ENCODE measurements at regions not wholly inside any gene's neighbourhood (a gene's known extent, or its start where the extent isn't known, plus 50 kb on each side); places are given as distances from the start of the nearest gene placed in this dataset.

GRCh38 chr5:145345511-145346287 is 489.4 kb downstream of the PRELID2 start:
- ATAC-seq (no peak), DNase-seq (ENCODE audit: low read depth, low spot score) (no peak)
- ChIA-PET POLR2A (no interaction called here), CTCF (no interaction called here)
- in situ Hi-C loops (cut with HindIII; ENCODE audit: low pct_unique_long_range_greater_than_20kb, low sequenced_read_pairs) (no loop called here), intact Hi-C loops (cut with micrococcal nuclease; ENCODE audit: unreplicated experiment) (loop anchor here (5.0 kb wide), 1 partner anchor 1143 kb away; no protein-coding TSS in a partner anchor)
- Histone ChIP-seq H3K4me1 (ENCODE audit: control insufficient read depth, insufficient read depth, low read length) (no peaks in the 10 kb centered on the region), H3K4me3 (ENCODE audit: low read depth in 2 of 2, low read length in 2 of 2) (no peak overlapping the region), H3K9me3 (ENCODE audit: control insufficient read depth, insufficient read depth, low read depth, low read length) (no peaks in the 10 kb centered on the region), H3K27ac (ENCODE audit: low read length) (no peak overlapping the region), H3K36me3 (ENCODE audit: control insufficient read depth, insufficient read depth, low read length) (no peaks in the 10 kb centered on the region), H3K27me3 (ENCODE audit: control insufficient read depth, insufficient read depth, low read length) (no peaks in the 10 kb centered on the region)
- TF ChIP-seq TCF7L2 (IDR thresholded peaks at IDR 0.05; ENCODE audit: low read depth, low read length) (no peak), REST (IDR thresholded peaks at IDR 0.05; ENCODE audit: insufficient read depth in 1 of 2, low read depth in 2 of 2, low read length in 1 of 2) (no peak), SIN3A (IDR thresholded peaks at IDR 0.05; ENCODE audit: borderline replicate concordance, insufficient read depth, low read depth, low read length) (no peak), CTCF (IDR thresholded peaks at IDR 0.05) (no peak)
- no TSS peak for BruUV-seq (replicated peaks)

GRCh38 chr5:145341842-145342241 is 493.3 kb downstream of the PRELID2 start:
- Histone ChIP-seq H3K27ac (ENCODE audit: low read length) (no peak overlapping the region), H3K4me3 (ENCODE audit: low read depth in 2 of 2, low read length in 2 of 2) (no peak overlapping the region), H3K36me3 (ENCODE audit: control insufficient read depth, insufficient read depth, low read length) (no peaks in the 10 kb centered on the region), H3K27me3 (ENCODE audit: control insufficient read depth, insufficient read depth, low read length) (no peaks in the 10 kb centered on the region), H3K4me1 (ENCODE audit: control insufficient read depth, insufficient read depth, low read length) (no peaks in the 10 kb centered on the region), H3K9me3 (ENCODE audit: control insufficient read depth, insufficient read depth, low read depth, low read length) (no peaks in the 10 kb centered on the region)
- in situ Hi-C loops (cut with HindIII; ENCODE audit: low pct_unique_long_range_greater_than_20kb, low sequenced_read_pairs) (no loop called here), intact Hi-C loops (cut with micrococcal nuclease; ENCODE audit: unreplicated experiment) (no loop called here)
- POLR2A ChIA-PET = no interaction called here
- BruUV-seq (replicated peaks) = no TSS peak
- CTCF ChIA-PET = no interaction called here
- TF ChIP-seq SIN3A (IDR thresholded peaks at IDR 0.05; ENCODE audit: borderline replicate concordance, insufficient read depth, low read depth, low read length) = no peak
- no peak for TF ChIP-seq CTCF (IDR thresholded peaks at IDR 0.05)
- no peak for TF ChIP-seq REST (IDR thresholded peaks at IDR 0.05; ENCODE audit: insufficient read depth in 1 of 2, low read depth in 2 of 2, low read length in 1 of 2)
- no peak for TF ChIP-seq POLR2AphosphoS5 (IDR thresholded peaks at IDR 0.05; ENCODE audit: low read depth, low read length)
- no peak for TF ChIP-seq TCF7L2 (IDR thresholded peaks at IDR 0.05; ENCODE audit: low read depth, low read length)
- DNase-seq (ENCODE audit: low read depth, low spot score) (no peak), ATAC-seq (no peak)
